ENCODE measurements at regions not wholly inside any gene's neighbourhood (a gene's known extent, or its start where the extent isn't known, plus 50 kb on each side); places are given as distances from the start of the nearest gene placed in this dataset.

GRCh38 chr21:29436143-29436542, 137.4 kb downstream of the BACH1 start:
- no peaks in the 10 kb centered on the region for H4K20me1 ChIP-seq (ENCODE audit: control insufficient read depth, extremely low read depth, insufficient read depth, low read length)
- H3K27ac ChIP-seq (ENCODE audit: control insufficient read depth, insufficient read depth, low read length) = no peak overlapping the region
- no peaks in the 10 kb centered on the region for H3K4me1 ChIP-seq (ENCODE audit: control insufficient read depth, extremely low read depth, insufficient read depth, low read length)
- no peak overlapping the region for H3K4me3 ChIP-seq (ENCODE audit: control insufficient read depth in 2 of 3, extremely low read depth in 1 of 3, insufficient read depth in 2 of 3, low read depth in 1 of 3, low read length in 3 of 3)
- H3K27me3 ChIP-seq (ENCODE audit: control insufficient read depth, extremely low read depth, insufficient read depth, low read length) = no peaks in the 10 kb centered on the region
- FAIRE-seq (no peak), DNase-seq (ENCODE audit: low read depth, low spot score) (no peak)
- H3K9ac ChIP-seq (ENCODE audit: control insufficient read depth, extremely low read depth, insufficient read depth, low read length) = no peak overlapping the region
- no peak overlapping the region for H3K4me2 ChIP-seq (ENCODE audit: control insufficient read depth, extremely low read depth, insufficient read depth, low read depth, low read length)
- no peaks in the 10 kb centered on the region for H3K36me3 ChIP-seq (ENCODE audit: control insufficient read depth in 2 of 2, extremely low read depth in 1 of 2, insufficient read depth in 2 of 2, low read length in 2 of 2)
- TF ChIP-seq CTCF (optimal IDR thresholded peaks at IDR 0.05 in 1 of 3, IDR thresholded peaks at IDR 0.05 in 1 of 3, conservative IDR thresholded peaks at IDR 0.05 in 1 of 3; ENCODE audit: extremely low read depth in 1 of 3, insufficient read depth in 2 of 3, low read length in 3 of 3) = no peak
- no peak for TF ChIP-seq EZH2 (IDR thresholded peaks at IDR 0.05; ENCODE audit: low read length)
- H3K9me1 ChIP-seq (ENCODE audit: control insufficient read depth, extremely low read depth, insufficient read depth, low read length) = no peaks in the 10 kb centered on the region
- H3K79me2 ChIP-seq (ENCODE audit: control insufficient read depth, insufficient read depth, low read length) = no peaks in the 10 kb centered on the region
- H3K9me3 ChIP-seq (ENCODE audit: control insufficient read depth, low read depth, low read length) = no peaks in the 10 kb centered on the region
- dilution Hi-C loops (cut with MboI; ENCODE audit: extremely low pct_ligation_motif_present, low sequenced_read_pairs) = no loop called here
- H2AFZ ChIP-seq (ENCODE audit: control insufficient read depth, low read length) = peak overlapping the region; percentile 15

GRCh38 chr21:29436650-29437049, 137.9 kb downstream of the BACH1 start:
- Histone ChIP-seq H3K9me3 (ENCODE audit: control insufficient read depth, low read depth, low read length) (no peaks in the 10 kb centered on the region), H3K9ac (ENCODE audit: control insufficient read depth, extremely low read depth, insufficient read depth, low read length) (no peak overlapping the region), H3K27ac (ENCODE audit: control insufficient read depth, insufficient read depth, low read length) (no peak overlapping the region), H3K4me1 (ENCODE audit: control insufficient read depth, extremely low read depth, insufficient read depth, low read length) (no peaks in the 10 kb centered on the region), H3K27me3 (ENCODE audit: control insufficient read depth, extremely low read depth, insufficient read depth, low read length) (no peaks in the 10 kb centered on the region), H3K9me1 (ENCODE audit: control insufficient read depth, extremely low read depth, insufficient read depth, low read length) (no peaks in the 10 kb centered on the region), H2AFZ (ENCODE audit: control insufficient read depth, low read length) (no peak overlapping the region), H3K79me2 (ENCODE audit: control insufficient read depth, insufficient read depth, low read length) (no peaks in the 10 kb centered on the region), H3K4me2 (ENCODE audit: control insufficient read depth, extremely low read depth, insufficient read depth, low read depth, low read length) (no peak overlapping the region), H3K4me3 (ENCODE audit: control insufficient read depth in 2 of 3, extremely low read depth in 1 of 3, insufficient read depth in 2 of 3, low read depth in 1 of 3, low read length in 3 of 3) (no peak overlapping the region), H3K36me3 (ENCODE audit: control insufficient read depth in 2 of 2, extremely low read depth in 1 of 2, insufficient read depth in 2 of 2, low read length in 2 of 2) (no peaks in the 10 kb centered on the region), H4K20me1 (ENCODE audit: control insufficient read depth, extremely low read depth, insufficient read depth, low read length) (no peaks in the 10 kb centered on the region)
- FAIRE-seq = no peak
- no peak for DNase-seq (ENCODE audit: low read depth, low spot score)
- TF ChIP-seq CTCF (optimal IDR thresholded peaks at IDR 0.05 in 1 of 3, IDR thresholded peaks at IDR 0.05 in 1 of 3, conservative IDR thresholded peaks at IDR 0.05 in 1 of 3; ENCODE audit: extremely low read depth in 1 of 3, insufficient read depth in 2 of 3, low read length in 3 of 3) (no peak), EZH2 (IDR thresholded peaks at IDR 0.05; ENCODE audit: low read length) (no peak)
- dilution Hi-C loops (cut with MboI; ENCODE audit: extremely low pct_ligation_motif_present, low sequenced_read_pairs) = no loop called here
